Tibial nerve (tissue), 4 donors: ENCODE measurements at regions not wholly inside any gene's neighbourhood (a gene's known extent, or its start where the extent isn't known, plus 50 kb on each side); places are given as distances from the start of the nearest gene placed in this dataset.

ENCODE experiments used
- EP300 ChIP-seq, 2 donors: sonication (generic); formaldehyde crosslinking; IDR thresholded peaks; one replicate each; pipeline ENCODE4 v1.6.1; 2017; ENCODE audit warnings: antibody characterized with exemption in 2 of 2, mild to moderate bottlenecking in 1 of 2
- POLR2A ChIP-seq, 2 donors: fragments of 450-650 bp; IDR thresholded peaks; one replicate each; pipeline ENCODE4 v1.6.1; 2017; ENCODE audit warnings: antibody characterized with exemption in 2 of 2, mild to moderate bottlenecking in 2 of 2, moderate library complexity in 2 of 2
- TF ChIP-seq, protein P1 (sequence below), 5 experiments: fragments of 200-600 bp in 3 of 5; fragments of 450-650 bp in 2 of 5; sonication (generic) in 3 of 5; IDR thresholded peaks; one replicate each; pipeline ENCODE4 v1.5.1; 2016 to 2019; ENCODE audit warnings: antibody characterized with exemption in 5 of 5, mild to moderate bottlenecking in 3 of 5, moderate library complexity in 2 of 5

DNA sequence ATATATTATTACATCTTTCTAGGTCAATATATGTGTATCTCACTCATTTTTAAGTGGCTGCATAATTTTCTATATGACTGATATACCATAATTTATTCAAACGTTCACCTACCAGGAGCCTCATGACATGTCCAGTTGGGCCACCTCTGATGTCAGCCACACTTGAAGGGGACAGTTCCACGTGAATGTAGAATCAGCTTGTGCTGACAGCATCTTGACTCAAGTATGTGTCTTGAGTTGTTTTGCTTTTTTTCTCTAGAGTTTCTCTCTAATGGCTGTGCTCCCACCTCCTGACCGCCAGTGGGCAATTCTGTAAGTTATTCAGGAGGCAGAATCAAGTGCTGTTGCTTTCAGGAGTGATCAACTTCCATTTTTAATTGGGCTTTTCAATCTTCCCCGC, 237.9 kb downstream of the NFKBIZ start:
- TF ChIP-seq, protein P1, sequence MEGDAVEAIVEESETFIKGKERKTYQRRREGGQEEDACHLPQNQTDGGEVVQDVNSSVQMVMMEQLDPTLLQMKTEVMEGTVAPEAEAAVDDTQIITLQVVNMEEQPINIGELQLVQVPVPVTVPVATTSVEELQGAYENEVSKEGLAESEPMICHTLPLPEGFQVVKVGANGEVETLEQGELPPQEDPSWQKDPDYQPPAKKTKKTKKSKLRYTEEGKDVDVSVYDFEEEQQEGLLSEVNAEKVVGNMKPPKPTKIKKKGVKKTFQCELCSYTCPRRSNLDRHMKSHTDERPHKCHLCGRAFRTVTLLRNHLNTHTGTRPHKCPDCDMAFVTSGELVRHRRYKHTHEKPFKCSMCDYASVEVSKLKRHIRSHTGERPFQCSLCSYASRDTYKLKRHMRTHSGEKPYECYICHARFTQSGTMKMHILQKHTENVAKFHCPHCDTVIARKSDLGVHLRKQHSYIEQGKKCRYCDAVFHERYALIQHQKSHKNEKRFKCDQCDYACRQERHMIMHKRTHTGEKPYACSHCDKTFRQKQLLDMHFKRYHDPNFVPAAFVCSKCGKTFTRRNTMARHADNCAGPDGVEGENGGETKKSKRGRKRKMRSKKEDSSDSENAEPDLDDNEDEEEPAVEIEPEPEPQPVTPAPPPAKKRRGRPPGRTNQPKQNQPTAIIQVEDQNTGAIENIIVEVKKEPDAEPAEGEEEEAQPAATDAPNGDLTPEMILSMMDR (IDR thresholded peaks at IDR 0.05): no peak
- TF ChIP-seq POLR2A (IDR thresholded peaks at IDR 0.05) (no peak), EP300 (IDR thresholded peaks at IDR 0.05) (no peak)
